ENCODE measurements at regions not wholly inside any gene's neighbourhood (a gene's known extent, or its start where the extent isn't known, plus 50 kb on each side); places are given as distances from the start of the nearest gene placed in this dataset.

GRCh38 chr14:53495846-53496343, 342.8 kb upstream of the DDHD1 start:
- Mint-ChIP-seq H3K27me3 (ENCODE audit: low read depth in 3 of 3) (peaks cover 0 to 2% (median 1%) of the 10 kb centered on the region in 3 donors), H3K36me3 (no peaks in the 10 kb centered on the region), H3K27ac (no peak overlapping the region), H3K4me3 (no peak overlapping the region), H3K4me1 (no peaks in the 10 kb centered on the region), H3K9me3 (peaks cover 0 to 6% (median 3%) of the 10 kb centered on the region in 7 donors)
- Histone ChIP-seq H3K79me2 (ENCODE audit: insufficient read depth, low read length) (no peaks in the 10 kb centered on the region), H3K27me3 (ENCODE audit: control insufficient read depth in 2 of 2, insufficient read depth in 2 of 2, low read length in 2 of 2) (no peaks in the 10 kb centered on the region), H3K9me3 (replicated peaks in 1 of 2; ENCODE audit: control insufficient read depth in 1 of 2, insufficient read depth in 1 of 2, low read length in 2 of 2) (peaks cover 0 to 4% of the 10 kb centered on the region in 2 donors), H3K36me3 (replicated peaks in 1 of 2; ENCODE audit: control insufficient read depth in 1 of 2, insufficient read depth in 2 of 2, low read length in 2 of 2) (no peaks in the 10 kb centered on the region), H3K4me1 (ENCODE audit: control insufficient read depth in 1 of 2, insufficient read depth in 2 of 2, low read length in 2 of 2) (no peaks in the 10 kb centered on the region), H3K9ac (ENCODE audit: insufficient read depth, low read length, poor library complexity, severe bottlenecking) (no peak overlapping the region), H2AFZ (ENCODE audit: insufficient read depth, low read depth, low read length, poor library complexity, severe bottlenecking) (no peak overlapping the region), H4K20me1 (ENCODE audit: insufficient read depth, low read length) (no peaks in the 10 kb centered on the region), H3K27ac (ENCODE audit: low read depth in 1 of 2, low read length in 2 of 2) (no peak overlapping the region), H3K4me3 (replicated peaks in 1 of 3; ENCODE audit: low read depth in 2 of 3, low read length in 3 of 3) (no peak overlapping the region), H3K4me2 (replicated peaks; ENCODE audit: extremely low read depth, low read length, poor library complexity, severe bottlenecking) (no peak overlapping the region)
- intact Hi-C loops (cut with micrococcal nuclease): no loop called here
- WGBS (ENCODE audit: insufficient coverage): 90% methylated on average over 5 of the region's 9 CpGs
- TF ChIP-seq CTCF (IDR thresholded peaks at IDR 0.05): no peak
- no peak for DNase-seq

GRCh38 chr14:53494587-53494986, 341.5 kb upstream of the DDHD1 start:
- no peak overlapping the region for H3K4me3 Mint-ChIP-seq
- Histone ChIP-seq H3K9me3 (replicated peaks in 1 of 2; ENCODE audit: control insufficient read depth in 1 of 2, insufficient read depth in 1 of 2, low read length in 2 of 2) (no peaks in the 10 kb centered on the region), H3K4me3 (replicated peaks in 1 of 3; ENCODE audit: low read depth in 2 of 3, low read length in 3 of 3) (no peak overlapping the region), H3K4me2 (replicated peaks; ENCODE audit: extremely low read depth, low read length, poor library complexity, severe bottlenecking) (no peak overlapping the region), H3K36me3 (replicated peaks in 1 of 2; ENCODE audit: control insufficient read depth in 1 of 2, insufficient read depth in 2 of 2, low read length in 2 of 2) (no peaks in the 10 kb centered on the region), H4K20me1 (ENCODE audit: insufficient read depth, low read length) (no peaks in the 10 kb centered on the region), H3K27me3 (ENCODE audit: control insufficient read depth in 2 of 2, insufficient read depth in 2 of 2, low read length in 2 of 2) (no peaks in the 10 kb centered on the region), H3K79me2 (ENCODE audit: insufficient read depth, low read length) (no peaks in the 10 kb centered on the region), H3K9ac (ENCODE audit: insufficient read depth, low read length, poor library complexity, severe bottlenecking) (no peak overlapping the region), H3K4me1 (ENCODE audit: control insufficient read depth in 1 of 2, insufficient read depth in 2 of 2, low read length in 2 of 2) (no peaks in the 10 kb centered on the region), H2AFZ (ENCODE audit: insufficient read depth, low read depth, low read length, poor library complexity, severe bottlenecking) (no peak overlapping the region), H3K27ac (ENCODE audit: low read depth in 1 of 2, low read length in 2 of 2) (no peak overlapping the region)
- H3K4me1 Mint-ChIP-seq: no peaks in the 10 kb centered on the region
- H3K27ac Mint-ChIP-seq: no peak overlapping the region
- H3K9me3 Mint-ChIP-seq: peaks cover 0 to 4% (median 1%) of the 10 kb centered on the region in 7 donors
- no CpG with 5 or more reads among the region's 1 CpG for WGBS (ENCODE audit: insufficient coverage)
- intact Hi-C loops (cut with micrococcal nuclease): no loop called here
- peaks cover 0 to 2% (median 1%) of the 10 kb centered on the region in 3 donors for H3K27me3 Mint-ChIP-seq (ENCODE audit: low read depth in 3 of 3)
- no peak for TF ChIP-seq CTCF (IDR thresholded peaks at IDR 0.05)
- no peaks in the 10 kb centered on the region for H3K36me3 Mint-ChIP-seq
- DNase-seq: no peak

Data from CD14-positive monocyte (primary cell).